H1 (cell line): ENCODE measurements at regions not wholly inside any gene's neighbourhood (a gene's known extent, or its start where the extent isn't known, plus 50 kb on each side); places are given as distances from the start of the nearest gene placed in this dataset.

ENCODE experiments used
- CTCF ChIA-PET: fragments of 300-600 bp; sonication (Branson Sonifier 250); formaldehyde crosslinking; loops from one replicate; lab custom pipeline; 2021; ENCODE audit not compliant: partially characterized antibody; lab: Charles Lee
- POLR2A ChIA-PET: fragments of 300-600 bp; sonication (Branson Sonifier 250); formaldehyde crosslinking; loops from one replicate; lab custom pipeline; 2021; ENCODE audit warnings: inconsistent platforms; ENCODE audit not compliant: partially characterized antibody; lab: Charles Lee
- DNase-seq, 2 experiments: peaks; one replicate each; pipeline versions ENCODE4 v3.0.0 to v3.0.0-alpha.2; 2010 to 2022; ENCODE audit warnings: low spot score in 2 of 2, low read depth in 1 of 2, mixed read lengths in 1 of 2
- FAIRE-seq: peaks from 2 replicates; lab custom pipeline; 2011; peaks lifted over from hg19 to GRCh38; lab: Jason Lieb, UNC
- H2AFZ ChIP-seq: 2 replicates; pipeline ENCODE4 v1.8.1; 2012; ENCODE audit warnings: low read length, inconsistent platforms
- H2AK5ac ChIP-seq: 2 replicates; pipeline ENCODE4 v1.6.1; 2013; ENCODE audit warnings: low read depth, low read length
- H2BK120ac ChIP-seq: replicated peaks from 2 replicates; pipeline ENCODE3; 2013; ENCODE audit warnings: low read depth, low read length, inconsistent platforms
- H2BK12ac ChIP-seq: 2 replicates; pipeline ENCODE4 v1.6.1; 2013; ENCODE audit warnings: low read depth, low read length
- H2BK15ac ChIP-seq: 2 replicates; pipeline ENCODE4 v1.6.1; 2013; ENCODE audit warnings: low read length
- H2BK20ac ChIP-seq: 2 replicates; pipeline ENCODE4 v1.6.1; 2013; ENCODE audit warnings: low read length
- H2BK5ac ChIP-seq: 2 replicates; pipeline ENCODE4 v1.6.1; 2013; ENCODE audit warnings: low read depth, low read length
- H3K14ac ChIP-seq: 2 replicates; pipeline ENCODE4 v1.6.1; 2013; ENCODE audit warnings: inconsistent platforms; ENCODE audit not compliant: insufficient read length
- H3K18ac ChIP-seq: 2 replicates; pipeline ENCODE4 v1.6.1; 2013; ENCODE audit warnings: low read length; ENCODE audit errors: extremely low read depth
- H3K23ac ChIP-seq: 2 replicates; pipeline ENCODE4 v1.6.1; 2013; ENCODE audit warnings: inconsistent platforms; ENCODE audit not compliant: insufficient read length
- H3K23me2 ChIP-seq: 2 replicates; pipeline ENCODE4 v1.6.1; 2013; ENCODE audit warnings: low read depth, low read length
- H3K27ac ChIP-seq: 2 replicates; pipeline ENCODE4 v1.6.1; 2011; ENCODE audit warnings: low read depth, low read length, inconsistent platforms
- H3K27me3 ChIP-seq, 4 experiments: replicated peaks in 1 of 4; 1 replicate in 1 of 4; 2 replicates in 3 of 4; pipeline versions ENCODE4 v1.6.1 to v1.8.1; 2011 to 2013; ENCODE audit warnings: low read length in 3 of 4, mild to moderate bottlenecking in 3 of 4, inconsistent platforms in 2 of 4, mixed read lengths in 2 of 4, moderate library complexity in 1 of 4; ENCODE audit not compliant: control insufficient read depth in 3 of 4, insufficient read depth in 3 of 4; ENCODE audit errors: extremely low read depth in 1 of 4
- H3K36me3 ChIP-seq, 4 experiments: 2 replicates each; pipeline versions ENCODE4 v1.6.1 to v1.8.1; 2011 to 2013; ENCODE audit warnings: mild to moderate bottlenecking in 4 of 4, low read length in 3 of 4, moderate library complexity in 2 of 4, control low read depth in 1 of 4, inconsistent platforms in 1 of 4; ENCODE audit not compliant: insufficient read depth in 4 of 4, control insufficient read depth in 2 of 4
- H3K4ac ChIP-seq: replicated peaks from 2 replicates; pipeline ENCODE3; 2013; ENCODE audit warnings: low read length, low read depth, mixed read lengths, inconsistent platforms; ENCODE audit not compliant: insufficient read length
- H3K4me1 ChIP-seq, 4 experiments: replicated peaks in 1 of 4; 1 replicate in 1 of 4; 2 replicates in 3 of 4; pipeline versions ENCODE4 v1.6.1 to v1.8.1; 2011 to 2013; ENCODE audit warnings: low read length in 3 of 4, inconsistent platforms in 2 of 4, mixed read lengths in 1 of 4; ENCODE audit not compliant: insufficient read depth in 4 of 4, control insufficient read depth in 3 of 4
- H3K4me2 ChIP-seq, 2 experiments: 2 replicates each; pipeline versions ENCODE4 v1.6.1 to v1.8.1; 2011 to 2013; ENCODE audit warnings: low read depth in 2 of 2, low read length in 2 of 2, control low read depth in 1 of 2, inconsistent platforms in 1 of 2, mild to moderate bottlenecking in 1 of 2; ENCODE audit not compliant: insufficient read depth in 1 of 2
- H3K4me3 ChIP-seq, 4 experiments: fragments of 200-600, 300-600 bp in 1 of 4; sonication (generic), shearing (Covaris generic), sonication (Bioruptor Twin) in 1 of 4; 2 replicates each; pipeline versions ENCODE4 v1.5.1 to v1.8.1; 2011 to 2016; ENCODE audit warnings: low read length in 4 of 4, low read depth in 3 of 4, control low read depth in 2 of 4, inconsistent platforms in 2 of 4, mild to moderate bottlenecking in 2 of 4, mixed read lengths in 1 of 4, moderate library complexity in 1 of 4; ENCODE audit not compliant: insufficient read depth in 2 of 4; ENCODE audit errors: extremely low read depth in 1 of 4
- H3K56ac ChIP-seq: replicated peaks from 2 replicates; pipeline ENCODE3; 2013; ENCODE audit warnings: low read depth, mild to moderate bottlenecking, mixed read lengths, low read length, inconsistent platforms; ENCODE audit not compliant: insufficient read length
- H3K79me1 ChIP-seq: 2 replicates; pipeline ENCODE4 v1.6.1; 2013; ENCODE audit warnings: low read depth, low read length, control low read depth
- H3K79me2 ChIP-seq, 2 experiments: 2 replicates each; pipeline versions ENCODE4 v1.6.1 to v1.8.1; 2012 to 2013; ENCODE audit warnings: low read length in 2 of 2, mild to moderate bottlenecking in 2 of 2, inconsistent platforms in 1 of 2; ENCODE audit not compliant: insufficient read depth in 2 of 2, control insufficient read depth in 1 of 2
- H3K9ac ChIP-seq, 4 experiments: replicated peaks in 1 of 4; 1 replicate in 1 of 4; 2 replicates in 3 of 4; pipeline versions ENCODE4 v1.6.1 to v1.8.1; 2011 to 2013; ENCODE audit warnings: low read depth in 3 of 4, low read length in 3 of 4, control low read depth in 2 of 4, mild to moderate bottlenecking in 2 of 4, moderate library complexity in 2 of 4, inconsistent platforms in 1 of 4; ENCODE audit errors: extremely low read depth in 1 of 4
- H3K9me3 ChIP-seq, 2 experiments: 2 replicates each; pipeline versions ENCODE4 v1.6.1 to v1.8.1; 2012 to 2013; ENCODE audit warnings: mild to moderate bottlenecking in 2 of 2, moderate library complexity in 2 of 2, control low read depth in 1 of 2, inconsistent platforms in 1 of 2, low read depth in 1 of 2, low read length in 1 of 2, mixed read lengths in 1 of 2; ENCODE audit not compliant: insufficient read depth in 2 of 2
- H4K20me1 ChIP-seq, 2 experiments: replicated peaks in 1 of 2; 2 replicates each; pipeline versions ENCODE3 to v1.8.1; 2011 to 2013; ENCODE audit warnings: inconsistent platforms in 2 of 2, low read length in 2 of 2, mild to moderate bottlenecking in 1 of 2; ENCODE audit not compliant: insufficient read depth in 2 of 2, control insufficient read depth in 1 of 2
- H4K5ac ChIP-seq: 2 replicates; pipeline ENCODE4 v1.6.1; 2013; ENCODE audit warnings: low read length, low read depth, mixed read lengths, inconsistent platforms; ENCODE audit not compliant: insufficient read length
- H4K8ac ChIP-seq: 2 replicates; pipeline ENCODE4 v1.8.0; 2013; ENCODE audit warnings: mild to moderate bottlenecking, moderate library complexity, low read length, inconsistent platforms; ENCODE audit not compliant: insufficient read depth; ENCODE audit errors: extremely low read depth
- H4K91ac ChIP-seq: replicated peaks from 2 replicates; pipeline ENCODE3; 2013; ENCODE audit warnings: low read length, mixed read lengths, inconsistent platforms; ENCODE audit not compliant: insufficient read length
- ASH2L ChIP-seq: fragments of 200-600, 300-600 bp; sonication (generic); IDR thresholded peaks from one replicate; pipeline ENCODE4 v1.7.1; 2017; ENCODE audit warnings: low read length
- CBX8 ChIP-seq: fragments of 300-800, 300-1000 bp; sonication (generic); IDR thresholded peaks from 2 replicates; pipeline ENCODE4 v1.7.1; 2016; ENCODE audit warnings: low read depth, low read length, borderline replicate concordance
- EZH2 ChIP-seq: fragments of 200-600 bp; sonication (generic); IDR thresholded peaks from 2 replicates; pipeline ENCODE4 v1.7.1; 2012; ENCODE audit warnings: low read depth, mild to moderate bottlenecking, moderate library complexity, low read length, inconsistent platforms; ENCODE audit not compliant: severe bottlenecking
- GABPA ChIP-seq: IDR thresholded peaks from 2 replicates; pipeline ENCODE4 v1.6.1; 2011; ENCODE audit warnings: mild to moderate bottlenecking, low read length, moderate library complexity, borderline replicate concordance; ENCODE audit not compliant: insufficient read depth
- HDAC2 ChIP-seq, 2 experiments: fragments of 300-600 bp in 1 of 2; sonication (generic) in 1 of 2; IDR thresholded peaks; 2 replicates each; pipeline ENCODE4 v1.6.1; 2011 to 2012; ENCODE audit warnings: low read depth in 2 of 2, low read length in 2 of 2, mild to moderate bottlenecking in 2 of 2, moderate library complexity in 2 of 2, borderline replicate concordance in 1 of 2, inconsistent platforms in 1 of 2
- HDAC6 ChIP-seq: IDR thresholded peaks from one replicate; pipeline ENCODE4 v1.7.1; 2012; ENCODE audit warnings: low read depth, mild to moderate bottlenecking, inconsistent platforms, low read length, moderate library complexity
- NANOG ChIP-seq: IDR thresholded peaks from 2 replicates; pipeline ENCODE4 v1.6.1; 2011; ENCODE audit warnings: low read length, low read depth, mild to moderate bottlenecking, inconsistent platforms; ENCODE audit not compliant: insufficient read depth, poor library complexity, severe bottlenecking
- POLR2A ChIP-seq, 2 experiments: IDR thresholded peaks; 1 replicate in 1 of 2; 2 replicates in 1 of 2; pipeline ENCODE4 v1.6.1; 2011; ENCODE audit warnings: low read depth in 2 of 2, low read length in 2 of 2, mild to moderate bottlenecking in 2 of 2; ENCODE audit errors: control extremely low read depth in 1 of 2
- POLR2AphosphoS5 ChIP-seq: IDR thresholded peaks from 2 replicates; pipeline ENCODE4 v1.6.1; 2011; ENCODE audit warnings: low read depth, low read length
- POU5F1 ChIP-seq: IDR thresholded peaks from 2 replicates; pipeline ENCODE4 v1.6.1; 2011; ENCODE audit warnings: low read depth, mild to moderate bottlenecking, low read length, moderate library complexity
- RFX5 ChIP-seq: IDR thresholded peaks from 2 replicates; pipeline ENCODE4 v1.6.1; 2011; ENCODE audit warnings: low read depth, low read length, improper control_type of control experiment, borderline replicate concordance
- SAP30 ChIP-seq: fragments of 300-600 bp; sonication (generic); IDR thresholded peaks from 2 replicates; pipeline ENCODE4 v1.7.1; 2012; ENCODE audit warnings: low read length, moderate library complexity, mild to moderate bottlenecking, inconsistent platforms; ENCODE audit not compliant: insufficient read depth, insufficient replicate concordance
- TAF1 ChIP-seq: IDR thresholded peaks from 2 replicates; pipeline ENCODE4 v1.6.1; 2011; ENCODE audit warnings: mild to moderate bottlenecking, low read depth, low read length
- TBP ChIP-seq: IDR thresholded peaks from 2 replicates; pipeline ENCODE4 v1.6.1; 2011; ENCODE audit warnings: low read depth, low read length, improper control_type of control experiment
- TEAD4 ChIP-seq: IDR thresholded peaks from 2 replicates; pipeline ENCODE4 v1.6.1; 2012; ENCODE audit warnings: low read depth, low read length, inconsistent platforms, mixed read lengths
- WGBS, 2 experiments: shearing (Covaris generic) in 1 of 2; methylation state at CpG; one replicate each; pipeline versions ENCODE4 v1.1.6 to v1.1.7; 2013 to 2015; ENCODE audit warnings: low lambda C conversion rate in 2 of 2, mixed read lengths in 2 of 2, inconsistent platforms in 1 of 2, low coverage in 1 of 2, missing lambda C conversion rate in 1 of 2; ENCODE audit not compliant: insufficient replicate concordance in 2 of 2, insufficient coverage in 1 of 2, insufficient read length in 1 of 2; ENCODE audit errors: extremely low coverage in 1 of 2, missing lambda C conversion rate in 1 of 2; 5-methylcytosine and 5-hydroxymethylcytosine counted together

DNA sequence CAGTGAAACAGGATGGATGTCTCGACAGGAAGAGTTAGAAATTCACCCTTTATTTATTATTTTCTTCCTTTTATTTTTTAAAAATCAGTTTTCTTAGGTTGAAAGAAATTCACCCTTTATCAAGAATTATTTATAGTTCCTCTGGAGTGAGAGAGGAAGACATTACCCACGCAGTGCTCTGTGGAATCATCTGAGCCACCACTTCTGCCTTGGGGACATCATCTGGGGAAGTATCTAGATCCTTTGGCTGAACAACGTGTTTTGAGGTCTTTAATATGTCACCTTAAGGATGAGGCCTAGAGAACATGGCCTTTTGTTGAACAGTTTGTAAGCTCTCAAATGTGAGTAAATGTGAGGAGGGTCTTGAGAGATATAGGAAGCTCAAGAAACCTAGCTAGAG is 183.3 kb downstream of the UTP18 start:
- Histone ChIP-seq H3K79me2 (no peaks in the 10 kb centered on the region), H3K27me3 (no peaks in the 10 kb centered on the region), H3K18ac (no peak overlapping the region), H3K79me1 (no peaks in the 10 kb centered on the region), H3K14ac (no peak overlapping the region), H4K5ac (no peak overlapping the region), H2BK15ac (no peak overlapping the region), H3K27ac (no peak overlapping the region), H3K56ac (no peak overlapping the region), H3K4me2 (no peak overlapping the region), H2BK5ac (no peak overlapping the region), H3K9me3 (no peaks in the 10 kb centered on the region), H4K8ac (no peak overlapping the region), H2BK12ac (no peak overlapping the region), H3K9ac (no peak overlapping the region), H4K20me1 (no peaks in the 10 kb centered on the region), H2AFZ (no peak overlapping the region), H2BK120ac (no peak overlapping the region), H4K91ac (no peak overlapping the region), H3K23ac (no peak overlapping the region), H2BK20ac (no peak overlapping the region), H3K4me3 (no peak overlapping the region), H2AK5ac (no peak overlapping the region), H3K23me2 (no peaks in the 10 kb centered on the region), H3K36me3 (no peaks in the 10 kb centered on the region), H3K4me1 (no peaks in the 10 kb centered on the region), H3K4ac (no peak overlapping the region)
- 81% methylated on average over 3 of the region's 3 CpGs; no CpG with 5 or more reads in 1 of the 2 experiments for WGBS, 2 experiments
- POLR2A ChIA-PET, result no interaction called here
- CTCF ChIA-PET, result interaction anchor here (0.8 to 1.8 kb wide), 3 partner anchors 9 to 51 kb away, joined by 3 to 6 read pairs (median 4); no protein-coding TSS in a partner anchor
- FAIRE-seq (no peak), DNase-seq (no peak)
- TF ChIP-seq POU5F1 (no peak), NANOG (no peak), RFX5 (no peak), TEAD4 (no peak), SAP30 (no peak), HDAC2 (IDR thresholded peaks at IDR 0.05; ENCODE audit: borderline replicate concordance in 1 of 2, low read depth in 2 of 2, low read length in 2 of 2) (no peak), POLR2A (IDR thresholded peaks at IDR 0.05; ENCODE audit: control extremely low read depth in 1 of 2, low read depth in 2 of 2, low read length in 2 of 2) (no peak), POLR2AphosphoS5 (no peak), EZH2 (no peak), TAF1 (no peak), HDAC6 (no peak), GABPA (no peak), CBX8 (no peak), TBP (no peak), ASH2L (no peak)
